ENCODE measurements at regions not wholly inside any gene's neighbourhood (a gene's known extent, or its start where the extent isn't known, plus 50 kb on each side); places are given as distances from the start of the nearest gene placed in this dataset.

DNA sequence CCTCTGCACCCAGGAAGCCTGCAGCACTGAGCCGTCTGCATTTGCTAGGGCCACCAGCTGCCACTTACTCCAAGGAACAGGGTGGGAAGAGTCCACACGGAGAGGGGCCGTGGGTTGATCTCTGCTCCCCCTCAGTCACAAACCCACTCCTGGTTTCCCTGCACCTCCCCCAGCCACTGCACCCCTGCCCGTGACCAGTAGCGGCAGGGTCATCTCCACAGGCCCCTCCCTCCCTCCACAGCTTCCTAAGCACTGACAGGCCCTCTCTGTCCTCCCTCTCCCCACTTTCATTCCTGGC lies 75.2 kb downstream of the RBFOX3 start:
- no peak overlapping the region for H3K4me2 ChIP-seq (ENCODE audit: low read length)
- TF ChIP-seq EP300 (conservative IDR thresholded peaks at IDR 0.05; ENCODE audit: poor library complexity, severe bottlenecking) (no peak), POLR2AphosphoS5 (IDR thresholded peaks at IDR 0.05) (no peak)
- TF ChIP-seq, protein P1, sequence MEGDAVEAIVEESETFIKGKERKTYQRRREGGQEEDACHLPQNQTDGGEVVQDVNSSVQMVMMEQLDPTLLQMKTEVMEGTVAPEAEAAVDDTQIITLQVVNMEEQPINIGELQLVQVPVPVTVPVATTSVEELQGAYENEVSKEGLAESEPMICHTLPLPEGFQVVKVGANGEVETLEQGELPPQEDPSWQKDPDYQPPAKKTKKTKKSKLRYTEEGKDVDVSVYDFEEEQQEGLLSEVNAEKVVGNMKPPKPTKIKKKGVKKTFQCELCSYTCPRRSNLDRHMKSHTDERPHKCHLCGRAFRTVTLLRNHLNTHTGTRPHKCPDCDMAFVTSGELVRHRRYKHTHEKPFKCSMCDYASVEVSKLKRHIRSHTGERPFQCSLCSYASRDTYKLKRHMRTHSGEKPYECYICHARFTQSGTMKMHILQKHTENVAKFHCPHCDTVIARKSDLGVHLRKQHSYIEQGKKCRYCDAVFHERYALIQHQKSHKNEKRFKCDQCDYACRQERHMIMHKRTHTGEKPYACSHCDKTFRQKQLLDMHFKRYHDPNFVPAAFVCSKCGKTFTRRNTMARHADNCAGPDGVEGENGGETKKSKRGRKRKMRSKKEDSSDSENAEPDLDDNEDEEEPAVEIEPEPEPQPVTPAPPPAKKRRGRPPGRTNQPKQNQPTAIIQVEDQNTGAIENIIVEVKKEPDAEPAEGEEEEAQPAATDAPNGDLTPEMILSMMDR (IDR thresholded peaks at IDR 0.05; ENCODE audit: poor library complexity, severe bottlenecking), result no peak
- H2AFZ ChIP-seq (ENCODE audit: low read depth, low read length), result no peak overlapping the region
- no peaks in the 10 kb centered on the region for H3K27me3 ChIP-seq (ENCODE audit: insufficient read depth, low read depth, low read length)
- no peak overlapping the region for H3K4me3 ChIP-seq (ENCODE audit: low read length)
- H3K79me2 ChIP-seq (replicated peaks; ENCODE audit: insufficient read depth, low read length), result no peaks in the 10 kb centered on the region
- no peaks in the 10 kb centered on the region for H3K9me3 ChIP-seq (ENCODE audit: low read length)
- H4K20me1 ChIP-seq (ENCODE audit: insufficient read depth), result no peaks in the 10 kb centered on the region
- no peaks in the 10 kb centered on the region for H3K9me2 ChIP-seq (ENCODE audit: insufficient read depth, low read length)
- no peak overlapping the region for H3K27ac ChIP-seq (ENCODE audit: low read length)
- H3K36me3 ChIP-seq (ENCODE audit: insufficient read depth, low read length), result no peaks in the 10 kb centered on the region
- H3F3A ChIP-seq (ENCODE audit: insufficient read depth, low read length, poor library complexity, severe bottlenecking), result no peaks in the 10 kb centered on the region
- no peak overlapping the region for H3K9ac ChIP-seq (ENCODE audit: low read length)

DNA sequence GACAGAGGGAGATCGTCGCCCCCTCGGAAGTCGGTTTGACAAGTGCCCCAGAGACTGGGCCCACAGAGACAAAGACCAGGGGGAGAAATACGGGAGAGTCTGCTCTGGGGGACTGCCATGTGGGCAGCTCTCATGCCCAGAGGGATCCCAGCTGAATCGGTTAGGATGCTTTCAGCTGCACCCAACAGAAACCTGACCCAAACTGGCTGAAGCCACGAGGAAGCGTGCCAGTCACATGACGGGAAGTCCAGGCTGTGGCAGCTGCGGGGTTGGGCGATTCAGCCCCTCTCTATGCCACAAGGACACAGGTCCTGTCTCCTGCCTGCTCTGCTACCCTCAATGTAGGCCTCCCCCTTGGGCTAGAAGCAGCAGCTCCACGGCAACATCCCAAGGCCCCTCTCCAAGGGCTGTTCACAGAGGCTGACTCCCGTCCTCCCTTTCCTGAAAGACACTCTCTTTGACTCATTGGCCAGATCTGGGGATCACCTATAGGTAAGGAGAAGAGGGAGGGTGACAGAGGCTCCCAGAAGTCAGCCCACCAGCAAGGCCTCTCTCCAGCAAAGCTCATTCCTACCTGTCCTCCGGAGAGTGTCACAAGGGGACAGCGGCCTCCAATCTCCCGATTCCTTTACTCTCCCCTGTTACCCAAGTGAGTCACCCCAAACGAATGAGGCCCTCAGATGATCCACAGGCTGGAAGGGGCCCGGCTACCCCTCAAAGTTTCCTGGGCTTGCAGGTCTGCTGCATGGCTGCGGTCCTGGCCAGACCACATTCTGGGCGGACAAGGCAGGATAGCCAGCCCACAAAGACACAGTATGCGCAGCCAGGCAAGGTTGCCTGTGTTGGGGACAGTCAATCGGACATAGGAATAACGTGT lies 75.8 kb downstream of the RBFOX3 start:
- H3K36me3 ChIP-seq (ENCODE audit: insufficient read depth, low read length), result no peaks in the 10 kb centered on the region
- H3K9me3 ChIP-seq (ENCODE audit: low read length), result no peaks in the 10 kb centered on the region
- no peaks in the 10 kb centered on the region for H3F3A ChIP-seq (ENCODE audit: insufficient read depth, low read length, poor library complexity, severe bottlenecking)
- H3K79me2 ChIP-seq (replicated peaks; ENCODE audit: insufficient read depth, low read length), result no peaks in the 10 kb centered on the region
- H3K9me2 ChIP-seq (ENCODE audit: insufficient read depth, low read length), result no peaks in the 10 kb centered on the region
- no peak overlapping the region for H3K4me2 ChIP-seq (ENCODE audit: low read length)
- H2AFZ ChIP-seq (ENCODE audit: low read depth, low read length), result no peak overlapping the region
- no peaks in the 10 kb centered on the region for H4K20me1 ChIP-seq (ENCODE audit: insufficient read depth)
- no peak overlapping the region for H3K9ac ChIP-seq (ENCODE audit: low read length)
- no peaks in the 10 kb centered on the region for H3K27me3 ChIP-seq (ENCODE audit: insufficient read depth, low read depth, low read length)
- H3K27ac ChIP-seq (ENCODE audit: low read length), result no peak overlapping the region
- H3K4me3 ChIP-seq (ENCODE audit: low read length), result no peak overlapping the region
- no peak for TF ChIP-seq MXI1 (conservative IDR thresholded peaks at IDR 0.05; ENCODE audit: poor library complexity, severe bottlenecking)
- TF ChIP-seq, protein P2, sequence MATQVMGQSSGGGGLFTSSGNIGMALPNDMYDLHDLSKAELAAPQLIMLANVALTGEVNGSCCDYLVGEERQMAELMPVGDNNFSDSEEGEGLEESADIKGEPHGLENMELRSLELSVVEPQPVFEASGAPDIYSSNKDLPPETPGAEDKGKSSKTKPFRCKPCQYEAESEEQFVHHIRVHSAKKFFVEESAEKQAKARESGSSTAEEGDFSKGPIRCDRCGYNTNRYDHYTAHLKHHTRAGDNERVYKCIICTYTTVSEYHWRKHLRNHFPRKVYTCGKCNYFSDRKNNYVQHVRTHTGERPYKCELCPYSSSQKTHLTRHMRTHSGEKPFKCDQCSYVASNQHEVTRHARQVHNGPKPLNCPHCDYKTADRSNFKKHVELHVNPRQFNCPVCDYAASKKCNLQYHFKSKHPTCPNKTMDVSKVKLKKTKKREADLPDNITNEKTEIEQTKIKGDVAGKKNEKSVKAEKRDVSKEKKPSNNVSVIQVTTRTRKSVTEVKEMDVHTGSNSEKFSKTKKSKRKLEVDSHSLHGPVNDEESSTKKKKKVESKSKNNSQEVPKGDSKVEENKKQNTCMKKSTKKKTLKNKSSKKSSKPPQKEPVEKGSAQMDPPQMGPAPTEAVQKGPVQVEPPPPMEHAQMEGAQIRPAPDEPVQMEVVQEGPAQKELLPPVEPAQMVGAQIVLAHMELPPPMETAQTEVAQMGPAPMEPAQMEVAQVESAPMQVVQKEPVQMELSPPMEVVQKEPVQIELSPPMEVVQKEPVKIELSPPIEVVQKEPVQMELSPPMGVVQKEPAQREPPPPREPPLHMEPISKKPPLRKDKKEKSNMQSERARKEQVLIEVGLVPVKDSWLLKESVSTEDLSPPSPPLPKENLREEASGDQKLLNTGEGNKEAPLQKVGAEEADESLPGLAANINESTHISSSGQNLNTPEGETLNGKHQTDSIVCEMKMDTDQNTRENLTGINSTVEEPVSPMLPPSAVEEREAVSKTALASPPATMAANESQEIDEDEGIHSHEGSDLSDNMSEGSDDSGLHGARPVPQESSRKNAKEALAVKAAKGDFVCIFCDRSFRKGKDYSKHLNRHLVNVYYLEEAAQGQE (IDR thresholded peaks at IDR 0.05; ENCODE audit: borderline replicate concordance), result no peak
- no peak for TF ChIP-seq SMC3 (conservative IDR thresholded peaks at IDR 0.05; ENCODE audit: poor library complexity)
- TF ChIP-seq POLR2AphosphoS5 (IDR thresholded peaks at IDR 0.05), result no peak
- no peak for TF ChIP-seq EZH2 (IDR thresholded peaks at IDR 0.05; ENCODE audit: borderline replicate concordance, insufficient read depth, low read length, poor library complexity, severe bottlenecking)
- TF ChIP-seq RAD21 (conservative IDR thresholded peaks at IDR 0.05), result no peak
- TF ChIP-seq TAF1 (IDR thresholded peaks at IDR 0.05; ENCODE audit: low read depth), result no peak
- TF ChIP-seq, protein P1 (IDR thresholded peaks at IDR 0.05; ENCODE audit: poor library complexity, severe bottlenecking), result no peak
- TF ChIP-seq EP300 (conservative IDR thresholded peaks at IDR 0.05; ENCODE audit: poor library complexity, severe bottlenecking), result no peak

All from neural cell (in vitro differentiated cells).